ENCODE measurements at regions not wholly inside any gene's neighbourhood (a gene's known extent, or its start where the extent isn't known, plus 50 kb on each side); places are given as distances from the start of the nearest gene placed in this dataset.

- Histone ChIP-seq H3K79me2 (ENCODE audit: insufficient read depth, low read length) (no peaks in the 10 kb centered on the region), H3K27me3 (ENCODE audit: control insufficient read depth in 1 of 2, insufficient read depth in 2 of 2, low read length in 2 of 2) (no peaks in the 10 kb centered on the region), H3K4me3 (replicated peaks in 1 of 3; ENCODE audit: insufficient read depth in 1 of 3, low read depth in 2 of 3, low read length in 3 of 3) (no peak overlapping the region), H3K4me1 (ENCODE audit: insufficient read depth, low read length) (no peaks in the 10 kb centered on the region), H2AFZ (ENCODE audit: low read length) (no peak overlapping the region), H3K9ac (ENCODE audit: insufficient read depth, low read depth, low read length) (no peak overlapping the region), H3K4me2 (ENCODE audit: low read depth, low read length) (no peak overlapping the region), H3K36me3 (replicated peaks in 1 of 2; ENCODE audit: control insufficient read depth in 1 of 2, insufficient read depth in 2 of 2, low read length in 2 of 2) (no peaks in the 10 kb centered on the region), H3K9me3 (ENCODE audit: low read length) (peaks cover 26% of the 10 kb centered on the region), H3K27ac (ENCODE audit: extremely low read length, insufficient read depth, low read length) (no peak overlapping the region), H4K20me1 (ENCODE audit: insufficient read depth, low read length) (no peaks in the 10 kb centered on the region)
- intact Hi-C loops (cut with micrococcal nuclease; ENCODE audit: unreplicated experiment) (no loop called here), in situ Hi-C loops (cut with HindIII; ENCODE audit: extremely low pct_ligation_motif_present, low pct_unique_long_range_greater_than_20kb) (no loop called here)
- ATAC-seq (no peak), FAIRE-seq (no peak), DNase-seq (ENCODE audit: low spot score) (no peak)
- WGBS (ENCODE audit: low lambda C conversion rate), result no CpG with 5 or more reads among the region's 4 CpGs
- no TSS peak for BruUV-seq (replicated peaks)
- CTCF ChIA-PET (ENCODE audit: low intra/inter-chr PET ratio, low total read pairs), result no interaction called here
- no peak for TF ChIP-seq TMF1 (CRISPR knock-in tag; IDR thresholded peaks at IDR 0.05; ENCODE audit: low read depth)
- no peak for TF ChIP-seq DBP (CRISPR knock-in tag; IDR thresholded peaks at IDR 0.05; ENCODE audit: not compliant biosample characterization)
- TF ChIP-seq PRMT3 (CRISPR knock-in tag; IDR thresholded peaks at IDR 0.05; ENCODE audit: borderline replicate concordance, low read depth), result no peak
- TF ChIP-seq ZNF124 (CRISPR knock-in tag; IDR thresholded peaks at IDR 0.05), result no peak
- no peak for TF ChIP-seq ZNF562 (CRISPR knock-in tag; IDR thresholded peaks at IDR 0.05; ENCODE audit: borderline replicate concordance)
- TF ChIP-seq ZNF761 (CRISPR knock-in tag; conservative IDR thresholded peaks at IDR 0.05), result no peak
- no peak for TF ChIP-seq MEIS2 (CRISPR knock-in tag; IDR thresholded peaks at IDR 0.05)
- TF ChIP-seq ZFP91 (CRISPR knock-in tag; IDR thresholded peaks at IDR 0.05; ENCODE audit: borderline replicate concordance), result no peak
- TF ChIP-seq, protein P1, sequence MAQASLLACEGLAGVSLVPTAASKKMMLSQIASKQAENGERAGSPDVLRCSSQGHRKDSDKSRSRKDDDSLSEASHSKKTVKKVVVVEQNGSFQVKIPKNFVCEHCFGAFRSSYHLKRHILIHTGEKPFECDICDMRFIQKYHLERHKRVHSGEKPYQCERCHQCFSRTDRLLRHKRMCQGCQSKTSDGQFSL (CRISPR knock-in tag; IDR thresholded peaks at IDR 0.05), result no peak
- no peak for TF ChIP-seq ZFAT (CRISPR knock-in tag; conservative IDR thresholded peaks at IDR 0.05)
- TF ChIP-seq XBP1 (CRISPR knock-in tag; IDR thresholded peaks at IDR 0.05), result no peak
- no peak for TF ChIP-seq SOX5 (CRISPR knock-in tag; IDR thresholded peaks at IDR 0.05; ENCODE audit: borderline replicate concordance)
- TF ChIP-seq ZNF552 (CRISPR knock-in tag; IDR thresholded peaks at IDR 0.05; ENCODE audit: borderline replicate concordance), result no peak
- no peak for TF ChIP-seq ZNF773 (CRISPR knock-in tag; IDR thresholded peaks at IDR 0.05; ENCODE audit: borderline replicate concordance)
- TF ChIP-seq SRSF9 (IDR thresholded peaks at IDR 0.05; ENCODE audit: borderline replicate concordance, insufficient read depth, low read depth, low read length, poor library complexity, severe bottlenecking), result no peak
- TF ChIP-seq PTBP1 (IDR thresholded peaks at IDR 0.05; ENCODE audit: low read depth, low read length, poor library complexity, severe bottlenecking), result no peak
- TF ChIP-seq STAT5B (CRISPR knock-in tag; IDR thresholded peaks at IDR 0.05), result no peak
- no peak for TF ChIP-seq PHF8 (CRISPR knock-in tag; IDR thresholded peaks at IDR 0.05)
- POLR2A ChIA-PET, result no interaction called here
Observed at GRCh38 chr14:98240376-98240775, 1031.6 kb downstream of the BCL11B start.

Measured in HepG2 (cell line).